AG04450 (cell line): ENCODE measurements at regions not wholly inside any gene's neighbourhood (a gene's known extent, or its start where the extent isn't known, plus 50 kb on each side); places are given as distances from the start of the nearest gene placed in this dataset.

Experiments
- CTCF ChIA-PET: fragments of 300-600, 350-600 bp; formaldehyde crosslinking; extraction: SDS; loops from one replicate; lab custom pipeline; 2022; ENCODE audit warnings: antibody characterized with exemption, inconsistent platforms; lab: Charles Lee
- POLR2A ChIA-PET: fragments of 350-600 bp; formaldehyde crosslinking; extraction: SDS; loops from one replicate; lab custom pipeline; 2021; ENCODE audit warnings: antibody characterized with exemption, inconsistent platforms; lab: Yijun Ruan, JAX
- DNase-seq: peaks from one replicate; pipeline ENCODE4 v3.0.0-alpha.2; 2011; ENCODE audit warnings: low read depth, low spot score
- H3K27ac ChIP-seq: one replicate; pipeline ENCODE4 v1.5.1; 2012; ENCODE audit warnings: low read depth, low read length, control low read depth
- H3K27me3 ChIP-seq: one replicate; pipeline ENCODE4 v1.6.0; 2012; ENCODE audit warnings: low read length; ENCODE audit not compliant: control insufficient read depth, insufficient read depth
- H3K4me3 ChIP-seq: 2 replicates; pipeline ENCODE4 v1.5.1; 2011; ENCODE audit warnings: mild to moderate bottlenecking, low read depth, low read length, control low read depth
- H3K9me3 ChIP-seq: 2 replicates; pipeline ENCODE4 v1.5.1; 2012; ENCODE audit warnings: low read length; ENCODE audit not compliant: control insufficient read depth, insufficient read depth
- TF ChIP-seq, protein P1 (sequence below): IDR thresholded peaks from 2 replicates; pipeline ENCODE4 v1.5.1; 2011; ENCODE audit warnings: low read depth, low read length, control low read depth, inconsistent platforms

DNA sequence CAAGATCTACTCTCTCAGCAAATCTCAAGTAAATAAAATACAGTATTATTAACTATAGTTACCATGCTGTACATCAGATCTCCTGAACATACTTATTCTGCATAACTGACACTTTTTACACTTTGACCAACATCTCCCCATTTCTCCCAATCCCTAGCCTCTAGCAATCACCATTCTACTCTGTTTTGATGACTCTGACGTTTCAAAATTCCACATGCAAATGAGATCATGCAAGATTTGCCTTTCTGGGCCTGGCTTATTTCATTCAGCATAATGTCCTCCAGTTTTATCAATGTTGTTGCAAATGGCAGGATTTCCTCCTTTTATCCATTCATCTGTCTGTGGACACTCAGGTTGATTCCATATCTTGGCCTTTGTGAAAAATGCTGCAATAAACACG, 266.3 kb downstream of the RFPL4B start:
- Histone ChIP-seq H3K27me3 (no peaks in the 10 kb centered on the region), H3K27ac (no peak overlapping the region), H3K9me3 (peaks cover 8% of the 10 kb centered on the region), H3K4me3 (no peak overlapping the region)
- POLR2A ChIA-PET: no interaction called here
- TF ChIP-seq, protein P1, sequence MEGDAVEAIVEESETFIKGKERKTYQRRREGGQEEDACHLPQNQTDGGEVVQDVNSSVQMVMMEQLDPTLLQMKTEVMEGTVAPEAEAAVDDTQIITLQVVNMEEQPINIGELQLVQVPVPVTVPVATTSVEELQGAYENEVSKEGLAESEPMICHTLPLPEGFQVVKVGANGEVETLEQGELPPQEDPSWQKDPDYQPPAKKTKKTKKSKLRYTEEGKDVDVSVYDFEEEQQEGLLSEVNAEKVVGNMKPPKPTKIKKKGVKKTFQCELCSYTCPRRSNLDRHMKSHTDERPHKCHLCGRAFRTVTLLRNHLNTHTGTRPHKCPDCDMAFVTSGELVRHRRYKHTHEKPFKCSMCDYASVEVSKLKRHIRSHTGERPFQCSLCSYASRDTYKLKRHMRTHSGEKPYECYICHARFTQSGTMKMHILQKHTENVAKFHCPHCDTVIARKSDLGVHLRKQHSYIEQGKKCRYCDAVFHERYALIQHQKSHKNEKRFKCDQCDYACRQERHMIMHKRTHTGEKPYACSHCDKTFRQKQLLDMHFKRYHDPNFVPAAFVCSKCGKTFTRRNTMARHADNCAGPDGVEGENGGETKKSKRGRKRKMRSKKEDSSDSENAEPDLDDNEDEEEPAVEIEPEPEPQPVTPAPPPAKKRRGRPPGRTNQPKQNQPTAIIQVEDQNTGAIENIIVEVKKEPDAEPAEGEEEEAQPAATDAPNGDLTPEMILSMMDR: no peak
- no peak for DNase-seq
- CTCF ChIA-PET: no interaction called here

DNA sequence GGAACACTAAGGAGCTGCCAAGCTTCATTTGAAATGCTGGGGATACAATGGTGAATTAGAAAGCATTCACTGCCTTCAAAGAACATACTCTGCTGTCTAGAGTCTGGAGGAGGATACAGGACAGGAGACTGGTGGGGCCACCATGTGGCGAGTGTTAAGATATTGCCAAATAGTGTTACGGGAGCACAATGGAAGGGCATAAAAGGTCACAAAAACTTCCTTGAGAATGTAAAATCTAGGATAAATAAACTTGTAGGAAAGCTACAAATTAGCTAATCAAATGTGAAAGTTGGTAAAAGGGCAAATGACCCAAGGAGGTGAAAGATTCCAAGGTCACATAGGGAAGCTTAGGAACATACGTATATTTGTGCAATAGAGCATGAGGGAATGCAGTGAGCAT, 271.7 kb downstream of the RFPL4B start:
- no peaks in the 10 kb centered on the region for H3K9me3 ChIP-seq
- DNase-seq: no peak
- ChIA-PET POLR2A (no interaction called here), CTCF (no interaction called here)
- no peak overlapping the region for H3K27ac ChIP-seq
- TF ChIP-seq, protein P1: no peak
- no peaks in the 10 kb centered on the region for H3K27me3 ChIP-seq
- H3K4me3 ChIP-seq: no peak overlapping the region

DNA sequence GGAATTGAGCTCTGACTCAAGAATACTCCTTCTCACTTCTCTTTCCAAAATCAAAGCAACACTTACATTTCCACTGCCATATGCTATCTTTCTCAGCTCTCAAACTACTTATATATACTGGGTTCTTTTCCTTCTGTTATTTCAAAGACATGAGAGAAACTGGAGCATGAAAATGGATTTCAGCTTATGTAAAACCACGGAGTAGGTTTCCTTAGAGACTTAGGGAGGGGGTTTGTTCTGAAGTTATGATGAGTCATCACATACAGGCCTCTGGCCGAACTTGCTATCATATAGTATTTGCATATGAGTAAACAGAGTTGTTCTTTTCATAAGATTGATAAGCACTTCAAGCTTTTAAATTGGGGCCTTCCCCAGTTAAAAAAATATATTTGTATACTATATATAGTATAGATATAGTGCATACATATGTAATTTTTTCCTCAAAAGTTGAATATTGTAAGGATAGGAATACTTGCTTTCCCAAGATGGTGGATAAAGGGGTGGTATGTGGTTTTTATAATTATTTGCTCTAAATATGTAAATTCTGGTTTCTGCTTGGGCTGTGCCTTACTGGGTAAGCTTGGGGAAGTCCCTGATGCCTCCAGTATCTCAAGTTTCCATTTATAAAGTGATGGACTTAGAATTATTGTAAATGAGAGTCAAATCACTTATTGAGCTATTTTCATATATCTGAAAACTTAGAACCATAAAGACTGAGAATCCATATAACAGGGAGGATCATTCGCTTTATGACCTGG, 273.9 kb downstream of the RFPL4B start:
- ChIA-PET POLR2A (interaction anchor here (0.8 kb wide), 1 partner anchor 19 kb away, joined by 3 read pairs; no protein-coding TSS in a partner anchor), CTCF (interaction anchor here (1.0 kb wide), 1 partner anchor 29 kb away, joined by 3 read pairs; no protein-coding TSS in a partner anchor)

DNA sequence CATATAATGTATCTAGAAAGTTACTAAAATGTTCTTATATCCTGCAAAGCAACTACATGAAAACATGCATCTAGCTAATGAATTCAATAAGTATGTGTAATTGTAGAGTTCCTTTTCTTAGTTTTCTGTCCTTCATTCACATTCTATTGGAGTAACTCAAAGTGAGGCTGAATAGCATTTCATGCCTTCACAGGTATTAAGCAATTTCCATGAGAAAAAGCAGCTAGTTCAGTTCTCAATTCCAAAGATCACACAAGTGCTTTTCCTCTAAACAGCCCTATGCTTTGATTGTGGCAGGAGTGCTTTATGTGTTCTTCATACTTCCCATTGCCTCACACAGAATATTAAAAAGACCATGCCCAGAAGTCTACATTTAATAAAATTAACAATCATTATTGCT, 274.9 kb downstream of the RFPL4B start:
- DNase-seq: no peak
- Histone ChIP-seq H3K27me3 (no peaks in the 10 kb centered on the region), H3K27ac (no peak overlapping the region), H3K4me3 (no peak overlapping the region), H3K9me3 (no peaks in the 10 kb centered on the region)
- POLR2A ChIA-PET: no interaction called here
- CTCF ChIA-PET: no interaction called here
- TF ChIP-seq, protein P1: no peak

More for the DNA sequence above, 273.9 kb downstream of the RFPL4B start:
- Histone ChIP-seq H3K4me3 (no peak overlapping the region), H3K9me3 (no peaks in the 10 kb centered on the region), H3K27ac (no peak overlapping the region), H3K27me3 (no peaks in the 10 kb centered on the region)
- peak; percentile 11 for DNase-seq
- TF ChIP-seq, protein P1: no peak

DNA sequence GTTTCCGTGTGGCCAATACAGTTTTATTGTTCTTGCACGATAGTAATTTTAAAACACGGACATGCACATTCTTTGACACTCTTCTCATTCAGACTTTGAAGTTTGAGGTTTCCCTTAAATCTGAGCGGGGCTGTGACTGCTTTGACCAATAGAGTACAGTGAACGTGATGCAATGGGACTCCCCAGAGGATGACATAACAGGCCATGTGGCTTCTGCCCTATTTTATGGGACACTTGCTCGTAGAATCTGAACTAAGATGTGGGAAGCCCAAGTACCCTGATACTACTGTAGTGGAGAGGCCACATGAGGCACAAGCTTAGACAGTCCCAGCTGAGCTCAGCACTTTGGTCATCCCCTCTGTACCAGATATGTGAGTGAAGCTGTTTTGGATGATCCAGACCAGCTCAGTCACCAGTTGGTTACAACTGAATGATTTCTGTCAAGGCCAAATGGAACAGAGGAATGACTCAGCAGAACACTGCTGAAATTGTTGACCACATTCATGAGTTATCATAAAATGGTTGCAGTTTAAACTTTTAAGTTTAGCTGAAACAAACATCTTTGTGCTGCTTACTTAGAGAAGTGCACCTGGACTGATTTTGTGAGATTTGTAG, 279.4 kb downstream of the RFPL4B start:
- peak; percentile 27 for DNase-seq
- Histone ChIP-seq H3K27me3 (no peaks in the 10 kb centered on the region), H3K27ac (peak overlapping the region; percentile 61), H3K9me3 (no peaks in the 10 kb centered on the region), H3K4me3 (no peak overlapping the region)
- TF ChIP-seq, protein P1: no peak
- ChIA-PET CTCF (no interaction called here), POLR2A (no interaction called here)
